Neuron (in vitro differentiated cells): ENCODE measurements at regions not wholly inside any gene's neighbourhood (a gene's known extent, or its start where the extent isn't known, plus 50 kb on each side); places are given as distances from the start of the nearest gene placed in this dataset.

ENCODE experiments used
- H2AFZ ChIP-seq: one replicate; pipeline ENCODE4 v1.6.1; 2013; ENCODE audit warnings: low read depth, mild to moderate bottlenecking, inconsistent platforms, low read length, moderate library complexity
- H3K27me3 ChIP-seq: one replicate; pipeline ENCODE4 v1.6.1; 2013; ENCODE audit warnings: low read length; ENCODE audit not compliant: insufficient read depth
- H3K36me3 ChIP-seq: one replicate; pipeline ENCODE4 v1.6.1; 2013; ENCODE audit warnings: low read length; ENCODE audit not compliant: insufficient read depth
- H3K4me1 ChIP-seq: one replicate; pipeline ENCODE4 v1.6.1; 2013; ENCODE audit warnings: low read length; ENCODE audit not compliant: insufficient read depth
- H3K4me3 ChIP-seq: 2 replicates; pipeline ENCODE4 v1.5.1; 2013; ENCODE audit warnings: mild to moderate bottlenecking, low read length, moderate library complexity
- H3K9me3 ChIP-seq: one replicate; pipeline ENCODE4 v1.6.1; 2013; ENCODE audit warnings: low read length

GRCh38 chr2:78353168-78353567 lies 672.3 kb upstream of the REG3G start:
- Histone ChIP-seq H3K4me1 (no peaks in the 10 kb centered on the region), H3K4me3 (no peak overlapping the region), H3K9me3 (no peaks in the 10 kb centered on the region), H3K27me3 (no peaks in the 10 kb centered on the region), H3K36me3 (no peaks in the 10 kb centered on the region), H2AFZ (no peak overlapping the region)

- Histone ChIP-seq H3K27me3 (no peaks in the 10 kb centered on the region), H3K4me1 (no peaks in the 10 kb centered on the region), H3K36me3 (no peaks in the 10 kb centered on the region), H3K4me3 (no peak overlapping the region), H3K9me3 (no peaks in the 10 kb centered on the region), H2AFZ (no peak overlapping the region)
Observed at GRCh38 chr2:78355967-78356366, 669.5 kb upstream of the REG3G start.

- H3K4me3 ChIP-seq, result no peak overlapping the region
- H3K36me3 ChIP-seq, result no peaks in the 10 kb centered on the region
- H3K4me1 ChIP-seq, result no peaks in the 10 kb centered on the region
- no peak overlapping the region for H2AFZ ChIP-seq
- no peaks in the 10 kb centered on the region for H3K27me3 ChIP-seq
- no peaks in the 10 kb centered on the region for H3K9me3 ChIP-seq
Observed at GRCh38 chr2:78383576-78383975, 641.9 kb upstream of the REG3G start.

GRCh38 chr2:78397198-78397597 lies 628.3 kb upstream of the REG3G start:
- Histone ChIP-seq H3K36me3 (no peaks in the 10 kb centered on the region), H2AFZ (no peak overlapping the region), H3K4me3 (no peak overlapping the region), H3K4me1 (no peaks in the 10 kb centered on the region), H3K27me3 (no peaks in the 10 kb centered on the region), H3K9me3 (no peaks in the 10 kb centered on the region)

GRCh38 chr2:78407960-78408794 lies 617.3 kb upstream of the REG3G start:
- Histone ChIP-seq H3K36me3 (no peaks in the 10 kb centered on the region), H2AFZ (no peak overlapping the region), H3K4me1 (no peaks in the 10 kb centered on the region), H3K27me3 (no peaks in the 10 kb centered on the region), H3K9me3 (no peaks in the 10 kb centered on the region), H3K4me3 (no peak overlapping the region)

- H3K27me3 ChIP-seq, result no peaks in the 10 kb centered on the region
- no peaks in the 10 kb centered on the region for H3K9me3 ChIP-seq
- H3K36me3 ChIP-seq, result no peaks in the 10 kb centered on the region
- no peaks in the 10 kb centered on the region for H3K4me1 ChIP-seq
- H2AFZ ChIP-seq, result no peak overlapping the region
- H3K4me3 ChIP-seq, result no peak overlapping the region
Observed at GRCh38 chr2:78408795-78409118, 616.7 kb upstream of the REG3G start.

GRCh38 chr2:78411303-78411702 lies 614.2 kb upstream of the REG3G start:
- H2AFZ ChIP-seq, result no peak overlapping the region
- H3K4me3 ChIP-seq, result no peak overlapping the region
- no peaks in the 10 kb centered on the region for H3K36me3 ChIP-seq
- no peaks in the 10 kb centered on the region for H3K9me3 ChIP-seq
- H3K4me1 ChIP-seq, result no peaks in the 10 kb centered on the region
- H3K27me3 ChIP-seq, result no peaks in the 10 kb centered on the region

- H3K27me3 ChIP-seq, result no peaks in the 10 kb centered on the region
- H3K36me3 ChIP-seq, result no peaks in the 10 kb centered on the region
- H3K4me3 ChIP-seq, result no peak overlapping the region
- no peaks in the 10 kb centered on the region for H3K9me3 ChIP-seq
- H3K4me1 ChIP-seq, result no peaks in the 10 kb centered on the region
- H2AFZ ChIP-seq, result no peak overlapping the region
Observed at GRCh38 chr2:78416625-78417300, 608.7 kb upstream of the REG3G start.

- no peaks in the 10 kb centered on the region for H3K4me1 ChIP-seq
- H3K9me3 ChIP-seq, result no peaks in the 10 kb centered on the region
- H3K4me3 ChIP-seq, result no peak overlapping the region
- no peaks in the 10 kb centered on the region for H3K36me3 ChIP-seq
- H2AFZ ChIP-seq, result no peak overlapping the region
- H3K27me3 ChIP-seq, result no peaks in the 10 kb centered on the region
Observed at GRCh38 chr2:78417355-78417754, 608.1 kb upstream of the REG3G start.

- H2AFZ ChIP-seq, result no peak overlapping the region
- H3K9me3 ChIP-seq, result no peaks in the 10 kb centered on the region
- H3K4me1 ChIP-seq, result no peaks in the 10 kb centered on the region
- H3K27me3 ChIP-seq, result no peaks in the 10 kb centered on the region
- no peak overlapping the region for H3K4me3 ChIP-seq
- H3K36me3 ChIP-seq, result no peaks in the 10 kb centered on the region
Observed at GRCh38 chr2:78418021-78418420, 607.5 kb upstream of the REG3G start.

GRCh38 chr2:78420132-78420531 lies 605.4 kb upstream of the REG3G start:
- Histone ChIP-seq H3K4me1 (no peaks in the 10 kb centered on the region), H3K4me3 (no peak overlapping the region), H3K27me3 (no peaks in the 10 kb centered on the region), H3K36me3 (no peaks in the 10 kb centered on the region), H2AFZ (no peak overlapping the region), H3K9me3 (no peaks in the 10 kb centered on the region)

GRCh38 chr2:78423631-78424030 lies 601.9 kb upstream of the REG3G start:
- Histone ChIP-seq H3K4me3 (no peak overlapping the region), H3K9me3 (no peaks in the 10 kb centered on the region), H3K4me1 (no peaks in the 10 kb centered on the region), H3K27me3 (no peaks in the 10 kb centered on the region), H3K36me3 (no peaks in the 10 kb centered on the region), H2AFZ (no peak overlapping the region)

- no peaks in the 10 kb centered on the region for H3K36me3 ChIP-seq
- H3K4me3 ChIP-seq, result no peak overlapping the region
- H3K9me3 ChIP-seq, result no peaks in the 10 kb centered on the region
- H3K4me1 ChIP-seq, result no peaks in the 10 kb centered on the region
- H2AFZ ChIP-seq, result no peak overlapping the region
- H3K27me3 ChIP-seq, result no peaks in the 10 kb centered on the region
Observed at GRCh38 chr2:78427170-78427569, 598.3 kb upstream of the REG3G start.

- Histone ChIP-seq H2AFZ (no peak overlapping the region), H3K27me3 (no peaks in the 10 kb centered on the region), H3K4me1 (no peaks in the 10 kb centered on the region), H3K4me3 (no peak overlapping the region), H3K9me3 (no peaks in the 10 kb centered on the region), H3K36me3 (no peaks in the 10 kb centered on the region)
Observed at GRCh38 chr2:78431241-78431640, 594.3 kb upstream of the REG3G start.
